IPS-NIHi7 (cell line): ENCODE measurements at regions not wholly inside any gene's neighbourhood (a gene's known extent, or its start where the extent isn't known, plus 50 kb on each side); places are given as distances from the start of the nearest gene placed in this dataset.
"Not testable (repeated sequence)": the region's sequence is repeated elsewhere in the genome, so short reads cannot be mapped to it uniquely, and the experiment has no call there.

ENCODE experiments used
- DNase-seq: peaks from one replicate; pipeline ENCODE4 v3.0.0; 2012; ENCODE audit warnings: mixed read lengths; ENCODE audit errors: extremely low spot score

- no peak for DNase-seq
Measured at GRCh38 chr13:87198371-87198770, 472.8 kb upstream of the SLITRK5 start.

DNA sequence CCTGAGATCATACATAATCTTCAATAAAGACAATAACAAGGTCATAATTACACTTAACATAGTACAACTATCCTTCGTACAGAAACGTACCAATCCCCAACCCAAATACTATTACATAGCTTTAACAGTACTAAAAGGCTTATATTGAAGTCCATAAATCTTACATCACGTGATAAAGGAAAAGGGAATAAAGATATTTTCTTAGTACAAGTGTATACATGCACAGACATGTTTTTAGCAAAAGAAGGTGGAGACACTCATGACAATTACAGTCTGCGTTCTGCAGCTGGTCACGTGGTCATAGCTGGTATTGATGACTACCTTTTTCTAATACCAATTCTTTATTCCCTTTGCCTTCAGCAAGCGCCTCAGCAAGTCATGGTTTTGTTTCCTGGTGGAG, 464.5 kb upstream of the SLITRK5 start:
- no peak for DNase-seq

DNA sequence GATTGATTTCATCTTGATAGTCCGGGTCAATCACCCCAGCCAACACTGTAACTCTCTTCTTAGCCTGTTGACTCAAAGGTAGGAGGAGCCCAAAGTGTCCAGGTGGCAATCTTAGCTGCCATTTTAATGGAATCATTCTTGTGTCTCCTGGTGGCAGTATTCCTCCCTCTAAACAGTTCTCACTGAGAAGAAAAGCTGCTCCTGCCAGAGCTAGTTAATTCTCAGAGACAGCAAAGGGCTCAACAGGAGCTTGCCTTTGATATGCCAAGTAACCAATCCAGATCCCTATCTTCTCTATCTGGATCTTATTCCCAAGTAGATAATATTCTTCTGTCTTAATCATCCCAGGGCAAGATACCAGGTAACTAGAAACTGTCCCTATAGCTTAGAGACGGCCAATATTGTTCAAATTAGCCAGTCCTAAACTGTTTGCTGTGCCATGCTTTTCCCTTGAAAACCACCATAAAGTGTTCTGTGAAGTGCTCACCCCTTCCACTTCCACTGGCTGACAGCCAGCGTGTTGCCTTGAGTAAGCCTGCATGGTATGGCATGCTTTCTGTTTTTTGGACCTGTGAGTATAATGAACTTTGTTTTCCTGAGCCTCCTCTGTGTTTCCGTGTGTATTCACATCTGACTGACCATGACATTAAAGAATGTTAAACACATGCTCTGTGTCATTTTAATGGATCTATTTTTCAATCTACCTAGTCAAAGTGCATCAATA, 463.7 kb upstream of the SLITRK5 start:
- no peak for DNase-seq

GRCh38 chr13:87208636-87209035, 462.5 kb upstream of the SLITRK5 start:
- no peak for DNase-seq

DNA sequence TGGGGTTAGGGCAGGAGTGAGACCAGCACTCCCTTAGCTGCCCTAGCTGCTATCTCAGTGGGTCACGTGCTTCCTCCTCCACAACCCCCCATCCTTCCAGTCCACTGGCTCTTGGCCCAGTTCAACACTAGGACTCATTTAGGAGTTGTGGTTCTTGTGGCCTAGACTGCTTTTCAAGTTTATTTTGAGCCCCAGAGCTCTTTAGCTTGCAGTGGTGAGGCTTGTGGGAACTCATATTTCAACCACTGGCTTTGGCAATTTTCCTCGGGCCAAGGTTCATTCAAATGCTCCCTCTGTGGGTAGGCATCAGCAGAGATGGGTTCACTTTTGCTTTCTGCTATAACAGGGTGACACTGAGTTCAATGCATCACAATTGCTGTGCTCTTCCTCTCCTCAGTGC, 436.2 kb upstream of the SLITRK5 start:
- DNase-seq, result no peak

- no peak for DNase-seq
Measured at GRCh38 chr13:87235621-87236020, 435.6 kb upstream of the SLITRK5 start.

DNA sequence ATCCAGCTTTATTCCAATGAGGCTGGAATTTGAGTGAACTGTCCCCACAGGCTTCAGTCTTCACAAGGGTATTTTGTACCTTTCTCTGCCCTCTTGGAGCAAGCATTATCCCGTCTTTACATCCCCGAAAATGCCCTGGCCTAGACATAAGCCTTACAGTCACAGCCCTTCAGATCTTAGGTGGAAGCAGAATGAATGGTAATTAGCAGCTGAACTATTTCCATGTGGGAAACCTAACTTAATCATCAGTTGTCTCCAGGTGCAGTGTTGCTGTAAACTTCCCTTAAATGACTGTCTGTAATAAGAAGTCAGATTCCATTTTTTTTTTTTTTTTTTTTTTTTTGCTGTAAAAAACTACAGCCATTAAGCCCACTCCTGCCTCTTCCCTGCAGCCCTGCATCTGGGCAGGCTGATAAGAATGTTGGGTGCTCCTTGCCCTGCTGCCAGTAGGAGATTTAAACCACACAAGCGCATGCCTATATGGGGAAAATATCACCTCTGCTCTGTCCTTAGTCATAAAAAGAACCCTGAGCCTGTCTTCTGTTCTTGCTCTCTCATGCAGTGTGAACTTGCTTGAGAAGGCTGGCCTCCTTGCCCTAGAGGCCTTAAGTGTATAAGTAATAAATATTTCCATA, 426.8 kb upstream of the SLITRK5 start:
- DNase-seq, result no peak

- DNase-seq, result not testable (repeated sequence)
Measured at GRCh38 chr13:87249847-87250246, 421.3 kb upstream of the SLITRK5 start.

GRCh38 chr13:87255394-87255793, 415.8 kb upstream of the SLITRK5 start:
- no peak for DNase-seq

GRCh38 chr13:87259479-87260083, 411.6 kb upstream of the SLITRK5 start:
- DNase-seq, result peak; percentile 22

- DNase-seq, result peak; percentile 31
Measured at GRCh38 chr13:87274209-87274819, 396.9 kb upstream of the SLITRK5 start.

DNA sequence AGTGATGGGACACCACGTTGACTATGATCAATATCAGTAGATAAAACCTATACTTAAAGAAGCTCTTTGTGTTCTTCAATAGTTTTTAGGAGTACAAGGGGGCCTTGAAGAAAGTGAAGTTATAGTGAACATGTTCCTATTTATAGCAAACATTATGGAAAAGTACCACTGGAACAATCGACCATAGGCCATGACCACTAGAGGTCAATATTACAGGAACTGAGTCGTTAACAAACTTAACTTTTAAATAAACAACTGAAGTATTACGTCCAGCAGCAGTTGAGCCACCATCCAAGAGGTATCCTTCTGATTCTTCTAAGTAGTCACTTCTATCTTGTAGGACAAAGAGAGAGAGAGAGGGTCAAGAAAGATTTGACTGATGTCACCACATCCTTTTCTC, 391.0 kb upstream of the SLITRK5 start:
- no peak for DNase-seq

DNA sequence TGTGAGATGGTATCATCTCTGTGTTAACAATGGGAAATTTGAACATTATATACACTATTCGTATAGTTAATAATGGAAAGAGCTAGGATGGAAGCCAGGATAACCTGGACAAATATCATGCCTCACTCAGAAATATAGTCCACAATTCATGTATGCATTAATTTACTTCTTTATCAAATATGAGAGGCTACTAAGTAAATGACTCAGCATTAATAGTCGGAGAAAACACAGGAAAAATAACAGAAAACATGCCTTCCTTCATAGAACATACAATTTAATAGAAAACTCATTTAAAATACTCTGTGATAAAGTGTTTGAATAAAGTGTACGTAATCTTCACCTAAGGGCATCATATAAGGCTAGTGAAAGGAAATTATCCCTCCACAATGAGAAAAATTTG, 383.4 kb upstream of the SLITRK5 start:
- DNase-seq, result no peak

GRCh38 chr13:87295636-87296035, 375.5 kb upstream of the SLITRK5 start:
- no peak for DNase-seq

- DNase-seq, result no peak
Measured at GRCh38 chr13:87302034-87302433, 369.1 kb upstream of the SLITRK5 start.

DNA sequence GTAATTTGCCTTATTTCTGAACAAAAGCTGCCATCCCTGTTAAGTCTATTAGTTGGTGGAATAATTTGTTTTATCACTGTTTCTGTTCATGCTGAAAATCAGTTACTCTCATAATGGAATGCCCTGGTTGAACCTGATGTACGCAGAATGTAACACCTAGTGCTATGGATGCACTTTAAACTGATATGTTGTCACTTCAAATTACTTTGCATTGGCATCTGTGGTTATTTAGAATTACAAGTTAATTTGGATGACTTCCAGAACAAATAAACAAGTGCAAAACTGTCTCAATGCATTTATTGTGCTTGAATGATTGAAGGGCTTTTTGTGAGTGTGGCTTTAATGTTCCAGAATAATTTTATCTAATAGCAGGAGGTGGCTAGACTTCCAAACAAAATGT, 368.2 kb upstream of the SLITRK5 start:
- no peak for DNase-seq

- DNase-seq, result no peak
Measured at GRCh38 chr13:87311165-87311564, 360.0 kb upstream of the SLITRK5 start.

DNA sequence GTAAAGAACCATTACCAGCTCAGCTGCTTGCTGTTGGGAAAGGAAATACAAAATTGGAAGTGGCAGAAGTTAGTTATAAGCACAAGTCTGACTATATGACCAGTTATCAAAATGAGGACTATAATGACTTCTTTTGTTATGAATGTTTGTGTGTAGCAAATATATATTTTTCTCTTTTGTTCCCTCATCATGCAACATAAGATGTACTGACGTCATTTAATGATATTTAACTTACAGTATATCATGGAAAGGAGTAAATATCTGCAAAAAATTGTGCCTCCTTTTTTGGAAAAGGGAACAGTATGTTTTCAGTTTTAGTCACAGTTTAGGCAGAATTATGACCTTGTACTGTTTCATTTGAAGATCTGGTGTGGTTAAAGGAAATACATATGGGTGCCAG, 356.3 kb upstream of the SLITRK5 start:
- no peak for DNase-seq

DNA sequence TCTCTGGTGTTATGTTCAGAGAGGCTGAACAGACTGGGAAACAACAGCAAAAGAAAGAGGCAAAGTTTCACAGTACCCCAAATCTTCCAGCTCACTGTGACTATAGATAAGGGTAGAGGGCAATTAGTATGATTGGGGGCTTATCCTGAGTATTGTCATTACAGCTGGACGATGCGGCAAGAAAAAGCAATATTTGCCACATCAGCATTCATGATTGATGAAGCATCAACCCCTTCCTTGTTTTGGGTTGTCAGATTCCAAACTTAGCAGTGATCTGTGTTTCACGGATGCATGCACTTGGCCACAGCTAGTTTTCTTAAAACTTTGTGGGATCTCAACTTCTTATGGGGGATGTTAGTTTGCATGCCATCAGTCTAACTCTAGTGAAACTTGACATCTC, 348.8 kb upstream of the SLITRK5 start:
- DNase-seq, result no peak

DNA sequence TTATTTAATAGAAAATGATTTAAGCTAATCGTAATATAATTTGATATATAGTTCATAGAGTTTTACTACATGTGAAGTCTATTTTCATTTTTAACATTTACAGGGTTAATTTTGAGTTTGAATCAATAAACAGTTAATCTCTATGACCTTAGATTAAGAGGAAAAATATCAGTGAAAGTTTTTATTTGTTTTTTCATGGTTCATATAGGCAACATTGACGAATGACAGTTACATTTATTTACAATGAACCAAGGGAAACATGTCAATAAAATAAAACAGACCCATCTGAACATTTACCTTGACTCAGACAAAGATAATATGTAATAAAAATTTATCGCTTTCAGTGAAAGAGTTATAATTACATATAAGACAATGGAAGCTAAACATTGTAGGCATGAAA, 346.6 kb upstream of the SLITRK5 start:
- DNase-seq, result no peak

GRCh38 chr13:87331178-87331577, 340.0 kb upstream of the SLITRK5 start:
- no peak for DNase-seq

GRCh38 chr13:87333599-87333998, 337.6 kb upstream of the SLITRK5 start:
- DNase-seq, result no peak

DNA sequence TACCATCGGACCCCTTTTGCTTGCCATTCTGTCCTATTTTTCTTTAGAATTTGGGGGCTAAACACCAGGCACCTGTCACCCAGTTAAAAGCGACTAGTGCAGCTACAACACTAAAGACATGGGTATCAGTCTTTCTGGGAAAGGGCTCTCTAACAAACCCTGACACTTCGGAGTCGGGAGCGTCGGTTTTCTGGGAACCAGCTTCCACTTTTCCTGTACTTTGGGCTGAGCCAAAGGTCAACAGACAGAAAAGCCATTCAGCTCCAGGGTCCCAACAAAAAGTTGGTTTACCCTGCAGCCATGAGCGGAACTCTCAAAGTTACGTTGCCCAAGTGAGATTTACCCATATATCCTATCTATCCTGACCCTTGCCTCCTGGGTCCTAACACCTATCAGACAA, 337.0 kb upstream of the SLITRK5 start:
- DNase-seq, result no peak
